Bronchial epithelial cell (primary cell): ENCODE measurements at regions not wholly inside any gene's neighbourhood (a gene's known extent, or its start where the extent isn't known, plus 50 kb on each side); places are given as distances from the start of the nearest gene placed in this dataset.

Experiments used
- DNase-seq: peaks from one replicate; pipeline ENCODE4 v3.0.0-alpha.2; 2010; ENCODE audit warnings: low read depth
- FAIRE-seq: peaks from 2 replicates; lab custom pipeline; 2011; peaks lifted over from hg19 to GRCh38; lab: Jason Lieb, UNC
- H3K27me3 ChIP-seq: 2 replicates; pipeline ENCODE4 v1.5.1; 2011; ENCODE audit warnings: low read length; ENCODE audit not compliant: control insufficient read depth, insufficient read depth
- H3K36me3 ChIP-seq: 2 replicates; pipeline ENCODE4 v1.5.1; 2011; ENCODE audit warnings: low read length; ENCODE audit not compliant: control insufficient read depth, insufficient read depth
- H3K4me3 ChIP-seq: 2 replicates; pipeline ENCODE4 v1.5.1; 2011; ENCODE audit warnings: mild to moderate bottlenecking, low read depth, low read length, control low read depth
- CTCF ChIP-seq: IDR thresholded peaks from 2 replicates; pipeline ENCODE4 v1.5.1; 2011; ENCODE audit warnings: mild to moderate bottlenecking, moderate library complexity, low read length, control low read depth, inconsistent platforms; ENCODE audit not compliant: insufficient read depth, severe bottlenecking

GRCh38 chr12:118763234-118763633 is 218.1 kb upstream of the SRRM4 start:
- FAIRE-seq: no peak

GRCh38 chr12:118773956-118774723 is 207.2 kb upstream of the SRRM4 start:
- no peak for TF ChIP-seq CTCF
- H3K36me3 ChIP-seq: no peaks in the 10 kb centered on the region
- H3K27me3 ChIP-seq: no peaks in the 10 kb centered on the region
- FAIRE-seq: no peak
- H3K4me3 ChIP-seq: no peak overlapping the region
- DNase-seq: no peak

More at GRCh38 chr12:118763234-118763633, 218.1 kb upstream of the SRRM4 start:
- TF ChIP-seq CTCF: no peak
- DNase-seq: no peak
- Histone ChIP-seq H3K27me3 (no peaks in the 10 kb centered on the region), H3K4me3 (no peak overlapping the region), H3K36me3 (no peaks in the 10 kb centered on the region)

DNA sequence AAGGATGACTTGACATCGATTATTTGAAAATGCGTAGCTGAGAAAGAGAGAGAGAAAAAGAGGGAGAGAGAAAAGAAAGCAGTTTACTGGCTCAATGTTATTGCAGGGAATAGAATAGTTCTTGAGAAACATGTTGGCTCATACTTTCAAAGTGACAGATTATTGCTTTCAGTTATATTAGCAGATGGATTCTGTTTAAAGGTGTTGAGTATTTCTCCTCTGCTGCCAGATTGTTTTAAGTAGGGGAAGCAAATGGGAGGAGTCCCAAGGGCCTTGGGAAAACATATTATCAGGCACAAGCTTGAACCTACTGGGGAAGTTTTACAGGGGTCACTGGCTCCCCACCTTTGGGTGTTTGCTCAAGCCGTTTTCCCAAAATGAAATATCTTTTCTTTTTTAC is 203.8 kb upstream of the SRRM4 start:
- H3K36me3 ChIP-seq: no peaks in the 10 kb centered on the region
- FAIRE-seq (no peak), DNase-seq (no peak)
- no peaks in the 10 kb centered on the region for H3K27me3 ChIP-seq
- no peak for TF ChIP-seq CTCF
- H3K4me3 ChIP-seq: no peak overlapping the region

DNA sequence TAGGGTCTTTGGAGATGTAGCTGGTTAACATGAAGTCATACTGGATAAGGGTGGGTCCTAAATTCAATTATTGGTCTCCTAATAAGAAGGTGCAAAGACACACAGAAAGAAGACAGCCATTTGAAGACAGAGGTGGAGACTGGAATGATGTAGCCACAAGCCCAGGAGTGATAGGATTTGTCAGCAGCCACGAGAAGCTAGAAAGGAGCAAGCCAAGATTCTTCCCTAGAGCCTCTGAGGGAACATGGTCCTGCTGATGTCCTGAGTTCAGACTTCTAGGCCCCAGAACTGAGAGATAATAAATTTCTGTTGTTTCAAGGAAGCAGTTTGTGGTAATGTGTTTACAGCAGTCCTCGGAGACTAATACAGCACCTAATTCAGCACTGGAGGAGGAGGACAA is 203.3 kb upstream of the SRRM4 start:
- DNase-seq: no peak
- no peak for FAIRE-seq
- no peaks in the 10 kb centered on the region for H3K27me3 ChIP-seq

DNA sequence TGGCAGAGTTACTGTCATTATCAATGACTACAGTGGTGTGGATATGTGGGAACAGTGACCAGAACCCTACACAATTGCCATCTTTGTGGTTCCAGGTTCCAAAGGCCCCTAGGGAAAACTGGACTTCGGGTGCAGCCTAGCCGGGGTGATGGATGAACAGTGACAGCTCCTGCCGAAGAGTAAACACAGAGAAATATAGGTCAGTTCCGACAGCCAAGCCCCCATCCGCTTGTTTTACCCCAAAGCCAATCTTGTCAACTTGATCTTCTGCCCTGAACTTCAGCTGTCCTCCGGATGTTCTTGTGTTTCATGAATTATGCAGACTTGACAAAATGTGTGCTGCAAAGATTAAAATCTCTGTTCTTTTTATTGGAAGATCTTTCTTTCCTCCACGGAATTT is 200.4 kb upstream of the SRRM4 start:
- FAIRE-seq (no peak), DNase-seq (no peak)
- H3K36me3 ChIP-seq: no peaks in the 10 kb centered on the region
- H3K27me3 ChIP-seq: no peaks in the 10 kb centered on the region
- TF ChIP-seq CTCF: no peak
- no peak overlapping the region for H3K4me3 ChIP-seq

More for the DNA sequence above, 203.3 kb upstream of the SRRM4 start:
- no peak overlapping the region for H3K4me3 ChIP-seq
- no peaks in the 10 kb centered on the region for H3K36me3 ChIP-seq
- TF ChIP-seq CTCF: no peak

GRCh38 chr12:118781692-118782091 is 199.6 kb upstream of the SRRM4 start:
- Histone ChIP-seq H3K36me3 (no peaks in the 10 kb centered on the region), H3K27me3 (no peaks in the 10 kb centered on the region), H3K4me3 (no peak overlapping the region)
- DNase-seq (no peak), FAIRE-seq (no peak)
- no peak for TF ChIP-seq CTCF
